B cell (primary cell): ENCODE measurements at regions not wholly inside any gene's neighbourhood (a gene's known extent, or its start where the extent isn't known, plus 50 kb on each side); places are given as distances from the start of the nearest gene placed in this dataset.

Source experiments
- ATAC-seq: fragments of 200-7000 bp; cut with Tn5 transposase; one replicate; pipeline ENCODE4 v1.10.0; 2021; ENCODE audit warnings: low read depth, mild to moderate bottlenecking, moderate number of reproducible peaks, moderate library complexity
- CTCF ChIA-PET: fragments of 350-600 bp; sonication (Branson Sonifier 250); formaldehyde crosslinking; loops from one replicate; lab custom pipeline; 2021; ENCODE audit warnings: antibody characterized with exemption, inconsistent platforms; lab: Charles Lee
- POLR2A ChIA-PET: fragments of 350-600 bp; sonication (Branson Sonifier 250); formaldehyde crosslinking; loops from one replicate; lab custom pipeline; 2021; ENCODE audit warnings: antibody characterized with exemption; lab: Charles Lee
- DNase-seq: peaks from one replicate; pipeline ENCODE4 v3.0.0; 2013
- H2AFZ ChIP-seq: 2 replicates; pipeline ENCODE4 v1.6.1; 2012; ENCODE audit warnings: mild to moderate bottlenecking, low read depth, low read length; ENCODE audit not compliant: insufficient read depth, poor library complexity, severe bottlenecking
- H3K27ac ChIP-seq, 2 donors: 1 replicate in 1 of 2; 2 replicates in 1 of 2; pipeline ENCODE4 v1.5.1; 2012 to 2013; ENCODE audit warnings: low read length in 2 of 2, mild to moderate bottlenecking in 2 of 2, moderate library complexity in 1 of 2
- H3K27me3 ChIP-seq, 4 experiments: fragments of 200-600 bp in 1 of 4; sonication (generic) in 1 of 4; replicated peaks in 1 of 4; 1 replicate in 2 of 4; 2 replicates in 2 of 4; pipeline versions ENCODE4 v1.6.1 to v1.7.0; 2013 to 2016; ENCODE audit warnings: low read length in 3 of 4, mild to moderate bottlenecking in 2 of 4, mixed read lengths in 1 of 4, moderate library complexity in 1 of 4; ENCODE audit not compliant: insufficient read depth in 4 of 4, control insufficient read depth in 3 of 4; ENCODE audit errors: control extremely low read depth in 1 of 4
- H3K36me3 ChIP-seq, 2 experiments: replicated peaks in 1 of 2; 1 replicate in 1 of 2; 2 replicates in 1 of 2; pipeline versions ENCODE4 v1.6.1 to v1.7.1; 2013; ENCODE audit warnings: low read length in 1 of 2; ENCODE audit not compliant: insufficient read depth in 2 of 2, control insufficient read depth in 1 of 2; ENCODE audit errors: control extremely low read depth in 1 of 2, extremely low read depth in 1 of 2
- H3K4me1 ChIP-seq, 2 donors: fragments of 200-600 bp in 1 of 2; sonication (generic) in 1 of 2; 1 replicate in 1 of 2; 2 replicates in 1 of 2; pipeline versions ENCODE4 v1.5.1 to v1.6.1; 2013 to 2017; ENCODE audit warnings: low read length in 2 of 2; ENCODE audit not compliant: control insufficient read depth in 2 of 2, insufficient read depth in 2 of 2
- H3K4me2 ChIP-seq: replicated peaks from 2 replicates; pipeline ENCODE3; 2012; ENCODE audit warnings: mild to moderate bottlenecking, low read depth, low read length; ENCODE audit not compliant: poor library complexity, severe bottlenecking
- H3K4me3 ChIP-seq, 5 experiments: fragments of 200-600 bp in 1 of 5; sonication (generic) in 1 of 5; 1 replicate in 3 of 5; 2 replicates in 2 of 5; pipeline versions ENCODE4 v1.5.1 to v1.7.0; 2011 to 2016; ENCODE audit warnings: low read length in 4 of 5, mild to moderate bottlenecking in 4 of 5, low read depth in 2 of 5, control low read depth in 1 of 5, moderate library complexity in 1 of 5; ENCODE audit not compliant: insufficient read depth in 1 of 5; ENCODE audit errors: control extremely low read depth in 1 of 5, extremely low read depth in 1 of 5
- H3K79me2 ChIP-seq: fragments of 200-600 bp; sonication (generic); one replicate; pipeline ENCODE4 v1.6.0; 2016; ENCODE audit warnings: low read length; ENCODE audit not compliant: control insufficient read depth, insufficient read depth
- H3K9ac ChIP-seq: fragments of 200-600 bp; sonication (generic); 2 replicates; pipeline ENCODE4 v1.6.1; 2017; ENCODE audit warnings: mild to moderate bottlenecking, low read length, moderate library complexity
- H3K9me3 ChIP-seq, 3 donors: one replicate each; pipeline versions ENCODE4 v1.6.1 to v1.7.1; 2013; ENCODE audit warnings: low read length in 2 of 3; ENCODE audit not compliant: control insufficient read depth in 2 of 3, insufficient read depth in 1 of 3; ENCODE audit errors: control extremely low read depth in 1 of 3
- H4K20me1 ChIP-seq: 2 replicates; pipeline ENCODE4 v1.6.0; 2012; ENCODE audit warnings: mild to moderate bottlenecking, low read length; ENCODE audit not compliant: insufficient read depth, control insufficient read depth, poor library complexity, severe bottlenecking
- H3K27ac Mint-ChIP-seq: one replicate; pipeline ENCODE4 v1.8.0; 2021; ENCODE audit warnings: mixed read lengths
- H3K27me3 Mint-ChIP-seq: one replicate; pipeline ENCODE4 v1.8.0; 2021; ENCODE audit warnings: mixed read lengths
- H3K4me1 Mint-ChIP-seq: one replicate; pipeline ENCODE4 v1.8.0; 2021; ENCODE audit warnings: mixed read lengths
- H3K4me3 Mint-ChIP-seq: one replicate; pipeline ENCODE4 v1.8.0; 2021; ENCODE audit warnings: mixed read lengths
- H3K9me3 Mint-ChIP-seq: one replicate; pipeline ENCODE4 v1.8.0; 2022; ENCODE audit warnings: mixed read lengths; ENCODE audit not compliant: insufficient read depth
- EZH2 ChIP-seq: IDR thresholded peaks from 2 replicates; pipeline ENCODE4 v1.6.1; 2012; ENCODE audit warnings: borderline replicate concordance, low read depth, mild to moderate bottlenecking, moderate library complexity, low read length; ENCODE audit not compliant: insufficient read depth, poor library complexity, severe bottlenecking
- WGBS: methylation state at CpG from one replicate; pipeline ENCODE4 v1.1.5; 2013; ENCODE audit warnings: missing lambda C conversion rate; ENCODE audit not compliant: insufficient coverage; 5-methylcytosine and 5-hydroxymethylcytosine counted together
- intact Hi-C: fragments of 100-400 bp; cut with micrococcal nuclease; formaldehyde crosslinking; loops from one replicate; pipeline ENCODE4 v1.10.0; 2022
- TF ChIP-seq, protein P1 (sequence below): fragments of 200-600 bp; IDR thresholded peaks from one replicate; pipeline ENCODE4 v1.8.0; 2022; ENCODE audit warnings: antibody characterized with exemption, mild to moderate bottlenecking

GRCh38 chr2:128731994-128732650 is 413.5 kb upstream of the HS6ST1 start:
- Histone ChIP-seq H3K4me2 (no peak overlapping the region), H3K4me1 (peaks cover 19 to 28% of the 10 kb centered on the region in 2 donors), H3K4me3 (no peak overlapping the region), H3K79me2 (no peaks in the 10 kb centered on the region), H3K9me3 (no peaks in the 10 kb centered on the region), H3K36me3 (no peaks in the 10 kb centered on the region), H3K9ac (no peak overlapping the region), H2AFZ (no peak overlapping the region), H4K20me1 (no peaks in the 10 kb centered on the region), H3K27me3 (peaks cover 0 to 20% (median 4%) of the 10 kb centered on the region in 4 experiments), H3K27ac (no peak overlapping the region)
- ChIA-PET POLR2A (no interaction called here), CTCF (no interaction called here)
- intact Hi-C loops = no loop called here
- ATAC-seq (no peak), DNase-seq (no peak)
- H3K27ac Mint-ChIP-seq = peak overlapping the region; percentile 2
- H3K27me3 Mint-ChIP-seq = peaks cover 7% of the 10 kb centered on the region
- no peak overlapping the region for H3K4me3 Mint-ChIP-seq
- H3K9me3 Mint-ChIP-seq = peaks cover 4% of the 10 kb centered on the region
- no peak for TF ChIP-seq EZH2
- TF ChIP-seq, protein P1, sequence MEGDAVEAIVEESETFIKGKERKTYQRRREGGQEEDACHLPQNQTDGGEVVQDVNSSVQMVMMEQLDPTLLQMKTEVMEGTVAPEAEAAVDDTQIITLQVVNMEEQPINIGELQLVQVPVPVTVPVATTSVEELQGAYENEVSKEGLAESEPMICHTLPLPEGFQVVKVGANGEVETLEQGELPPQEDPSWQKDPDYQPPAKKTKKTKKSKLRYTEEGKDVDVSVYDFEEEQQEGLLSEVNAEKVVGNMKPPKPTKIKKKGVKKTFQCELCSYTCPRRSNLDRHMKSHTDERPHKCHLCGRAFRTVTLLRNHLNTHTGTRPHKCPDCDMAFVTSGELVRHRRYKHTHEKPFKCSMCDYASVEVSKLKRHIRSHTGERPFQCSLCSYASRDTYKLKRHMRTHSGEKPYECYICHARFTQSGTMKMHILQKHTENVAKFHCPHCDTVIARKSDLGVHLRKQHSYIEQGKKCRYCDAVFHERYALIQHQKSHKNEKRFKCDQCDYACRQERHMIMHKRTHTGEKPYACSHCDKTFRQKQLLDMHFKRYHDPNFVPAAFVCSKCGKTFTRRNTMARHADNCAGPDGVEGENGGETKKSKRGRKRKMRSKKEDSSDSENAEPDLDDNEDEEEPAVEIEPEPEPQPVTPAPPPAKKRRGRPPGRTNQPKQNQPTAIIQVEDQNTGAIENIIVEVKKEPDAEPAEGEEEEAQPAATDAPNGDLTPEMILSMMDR = no peak
- 97% methylated on average over 5 of the region's 11 CpGs for WGBS
- H3K4me1 Mint-ChIP-seq = peaks cover 20% of the 10 kb centered on the region

- TF ChIP-seq, protein P1 = no peak
- no peak for TF ChIP-seq EZH2
- Histone ChIP-seq H3K4me1 (peaks cover 19 to 29% of the 10 kb centered on the region in 2 donors), H3K4me2 (no peak overlapping the region), H3K36me3 (no peaks in the 10 kb centered on the region), H3K27me3 (peaks cover 0 to 23% (median 4%) of the 10 kb centered on the region in 4 experiments), H4K20me1 (no peaks in the 10 kb centered on the region), H3K79me2 (no peaks in the 10 kb centered on the region), H3K27ac (no peak overlapping the region), H2AFZ (no peak overlapping the region), H3K9me3 (no peaks in the 10 kb centered on the region), H3K4me3 (no peak overlapping the region), H3K9ac (no peak overlapping the region)
- peaks cover 4% of the 10 kb centered on the region for H3K9me3 Mint-ChIP-seq
- intact Hi-C loops = no loop called here
- ATAC-seq (no peak), DNase-seq (no peak)
- H3K27me3 Mint-ChIP-seq = peaks cover 12% of the 10 kb centered on the region
- POLR2A ChIA-PET = no interaction called here
- CTCF ChIA-PET = no interaction called here
- H3K4me3 Mint-ChIP-seq = no peak overlapping the region
- 43% methylated on average over 1 of the region's 4 CpGs for WGBS
- H3K27ac Mint-ChIP-seq = no peak overlapping the region
- H3K4me1 Mint-ChIP-seq = peaks cover 20% of the 10 kb centered on the region
These were observed 414.3 kb upstream of the HS6ST1 start for GRCh38 chr2:128732976-128733431.
